ENCODE measurements at regions not wholly inside any gene's neighbourhood (a gene's known extent, or its start where the extent isn't known, plus 50 kb on each side); places are given as distances from the start of the nearest gene placed in this dataset.

GRCh38 chr15:29390051-29390450, 120.4 kb upstream of the NSMCE3 start:
- TF ChIP-seq CTCF (conservative IDR thresholded peaks at IDR 0.05; ENCODE audit: control insufficient read depth, insufficient read depth, low read depth, low read length), result no peak
- no peak for DNase-seq (ENCODE audit: low read depth)
- H3K4me3 ChIP-seq (ENCODE audit: control insufficient read depth, low read depth, low read length), result no peak overlapping the region

- no peak for DNase-seq (ENCODE audit: low read depth)
- no peak for TF ChIP-seq CTCF (conservative IDR thresholded peaks at IDR 0.05; ENCODE audit: control insufficient read depth, insufficient read depth, low read depth, low read length)
- H3K4me3 ChIP-seq (ENCODE audit: control insufficient read depth, low read depth, low read length), result no peak overlapping the region
Measured at GRCh38 chr15:29386523-29386922, 116.9 kb upstream of the NSMCE3 start.

GRCh38 chr15:29383367-29383766, 113.7 kb upstream of the NSMCE3 start:
- no peak overlapping the region for H3K4me3 ChIP-seq (ENCODE audit: control insufficient read depth, low read depth, low read length)
- no peak for DNase-seq (ENCODE audit: low read depth)
- no peak for TF ChIP-seq CTCF (conservative IDR thresholded peaks at IDR 0.05; ENCODE audit: control insufficient read depth, insufficient read depth, low read depth, low read length)

GRCh38 chr15:29382862-29383261, 113.2 kb upstream of the NSMCE3 start:
- H3K4me3 ChIP-seq (ENCODE audit: control insufficient read depth, low read depth, low read length), result no peak overlapping the region
- DNase-seq (ENCODE audit: low read depth), result no peak
- TF ChIP-seq CTCF (conservative IDR thresholded peaks at IDR 0.05; ENCODE audit: control insufficient read depth, insufficient read depth, low read depth, low read length), result no peak

GRCh38 chr15:29380466-29380865, 110.8 kb upstream of the NSMCE3 start:
- TF ChIP-seq CTCF (conservative IDR thresholded peaks at IDR 0.05; ENCODE audit: control insufficient read depth, insufficient read depth, low read depth, low read length), result no peak
- DNase-seq (ENCODE audit: low read depth), result no peak
- H3K4me3 ChIP-seq (ENCODE audit: control insufficient read depth, low read depth, low read length), result no peak overlapping the region

- no peak overlapping the region for H3K4me3 ChIP-seq (ENCODE audit: control insufficient read depth, low read depth, low read length)
- DNase-seq (ENCODE audit: low read depth), result no peak
- TF ChIP-seq CTCF (conservative IDR thresholded peaks at IDR 0.05; ENCODE audit: control insufficient read depth, insufficient read depth, low read depth, low read length), result no peak
Measured at GRCh38 chr15:29379647-29380046, 110.0 kb upstream of the NSMCE3 start.

GRCh38 chr15:29377161-29377560, 107.5 kb upstream of the NSMCE3 start:
- no peak for TF ChIP-seq CTCF (conservative IDR thresholded peaks at IDR 0.05; ENCODE audit: control insufficient read depth, insufficient read depth, low read depth, low read length)

More at GRCh38 chr15:29377161-29377560, 107.5 kb upstream of the NSMCE3 start:
- H3K4me3 ChIP-seq (ENCODE audit: control insufficient read depth, low read depth, low read length), result no peak overlapping the region
- DNase-seq (ENCODE audit: low read depth), result no peak

Data from fibroblast of mammary gland (primary cell).